DND-41 (cell line): ENCODE measurements at regions not wholly inside any gene's neighbourhood (a gene's known extent, or its start where the extent isn't known, plus 50 kb on each side); places are given as distances from the start of the nearest gene placed in this dataset.

Experiments used
- ATAC-seq: fragments of 200-7000 bp; cut with Tn5 transposase; 3 replicates; pipeline ENCODE4 v1.9.1; 2021; ENCODE audit warnings: low read depth; ENCODE audit not compliant: insufficient read depth
- DNase-seq: peaks from one replicate; pipeline ENCODE4 v3.0.0-alpha.2; 2020
- H2AFZ ChIP-seq: 2 replicates; pipeline ENCODE4 v1.6.0; 2012; ENCODE audit warnings: low read depth, low read length
- H3K27ac ChIP-seq: 2 replicates; pipeline ENCODE4 v1.5.1; 2012; ENCODE audit warnings: low read length, inconsistent platforms
- H3K27me3 ChIP-seq: fragments of 200-600 bp; sonication (generic); 2 replicates; pipeline ENCODE4 v1.6.0; 2012; ENCODE audit warnings: low read length, mild to moderate bottlenecking, inconsistent platforms; ENCODE audit not compliant: insufficient read depth, poor library complexity
- H3K36me3 ChIP-seq: 2 replicates; pipeline ENCODE4 v1.5.1; 2012; ENCODE audit warnings: low read length, inconsistent platforms; ENCODE audit not compliant: insufficient read depth
- H3K4me1 ChIP-seq: 2 replicates; pipeline ENCODE4 v1.5.1; 2012; ENCODE audit warnings: mild to moderate bottlenecking, low read length; ENCODE audit not compliant: insufficient read depth
- H3K4me2 ChIP-seq: 2 replicates; pipeline ENCODE4 v1.6.0; 2012; ENCODE audit warnings: mild to moderate bottlenecking, moderate library complexity, low read length, inconsistent platforms; ENCODE audit not compliant: insufficient read depth
- H3K4me3 ChIP-seq, 2 experiments: fragments of 200-600 bp in 1 of 2; shearing (Covaris generic) in 1 of 2; 2 replicates each; pipeline ENCODE4 v1.5.1; 2012 to 2016; ENCODE audit warnings: inconsistent platforms in 2 of 2, low read length in 2 of 2, mild to moderate bottlenecking in 2 of 2, low read depth in 1 of 2, moderate library complexity in 1 of 2
- H3K79me2 ChIP-seq: 2 replicates; pipeline ENCODE4 v1.6.0; 2012; ENCODE audit warnings: low read length, inconsistent platforms; ENCODE audit not compliant: insufficient read depth
- H3K9ac ChIP-seq: 2 replicates; pipeline ENCODE4 v1.6.0; 2012; ENCODE audit warnings: low read depth, mild to moderate bottlenecking, inconsistent platforms, low read length, moderate library complexity
- H3K9me3 ChIP-seq: 2 replicates; pipeline ENCODE4 v1.5.1; 2012; ENCODE audit warnings: low read length, moderate library complexity, mild to moderate bottlenecking, inconsistent platforms; ENCODE audit not compliant: insufficient read depth, severe bottlenecking
- H4K20me1 ChIP-seq: 2 replicates; pipeline ENCODE4 v1.6.0; 2012; ENCODE audit warnings: low read length; ENCODE audit not compliant: insufficient read depth
- EZH2 ChIP-seq: IDR thresholded peaks from 3 replicates; pipeline ENCODE4 v1.6.1; 2012; ENCODE audit warnings: borderline replicate concordance, low read depth, mild to moderate bottlenecking, moderate library complexity, low read length, inconsistent platforms; ENCODE audit not compliant: severe bottlenecking
- TF ChIP-seq, protein P1 (sequence below): IDR thresholded peaks from 2 replicates; pipeline ENCODE4 v1.5.1; 2012; ENCODE audit warnings: borderline replicate concordance, low read length, moderate library complexity, mild to moderate bottlenecking; ENCODE audit not compliant: poor library complexity, severe bottlenecking; ENCODE audit errors: extremely low read depth

DNA sequence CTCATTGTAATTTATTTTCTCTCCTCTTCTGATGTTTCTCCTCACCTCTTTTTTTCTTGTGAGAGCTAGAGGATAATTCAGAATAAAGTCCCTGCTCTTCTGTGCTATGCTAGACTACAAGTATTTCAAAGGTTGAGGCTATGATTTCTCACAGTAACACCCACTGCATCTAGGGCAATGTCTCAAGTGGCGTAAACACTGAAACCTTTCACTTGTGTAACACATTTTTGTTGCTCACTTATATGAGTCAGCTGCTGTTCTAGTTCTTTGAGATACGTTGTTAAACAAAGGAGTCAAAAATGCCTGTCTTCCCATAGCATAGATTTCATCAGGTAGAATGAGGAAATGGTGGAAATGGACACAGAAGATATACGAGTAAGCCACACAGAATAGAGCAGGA, 305.1 kb upstream of the PITRM1 start:
- Histone ChIP-seq H4K20me1 (no peaks in the 10 kb centered on the region), H3K27ac (no peak overlapping the region), H3K9ac (no peak overlapping the region), H2AFZ (no peak overlapping the region), H3K27me3 (no peaks in the 10 kb centered on the region), H3K4me3 (no peak overlapping the region), H3K36me3 (no peaks in the 10 kb centered on the region), H3K4me2 (no peak overlapping the region), H3K4me1 (peaks cover 9% of the 10 kb centered on the region), H3K9me3 (no peaks in the 10 kb centered on the region), H3K79me2 (no peaks in the 10 kb centered on the region)
- DNase-seq: no peak
- no peak for ATAC-seq
- TF ChIP-seq, protein P1, sequence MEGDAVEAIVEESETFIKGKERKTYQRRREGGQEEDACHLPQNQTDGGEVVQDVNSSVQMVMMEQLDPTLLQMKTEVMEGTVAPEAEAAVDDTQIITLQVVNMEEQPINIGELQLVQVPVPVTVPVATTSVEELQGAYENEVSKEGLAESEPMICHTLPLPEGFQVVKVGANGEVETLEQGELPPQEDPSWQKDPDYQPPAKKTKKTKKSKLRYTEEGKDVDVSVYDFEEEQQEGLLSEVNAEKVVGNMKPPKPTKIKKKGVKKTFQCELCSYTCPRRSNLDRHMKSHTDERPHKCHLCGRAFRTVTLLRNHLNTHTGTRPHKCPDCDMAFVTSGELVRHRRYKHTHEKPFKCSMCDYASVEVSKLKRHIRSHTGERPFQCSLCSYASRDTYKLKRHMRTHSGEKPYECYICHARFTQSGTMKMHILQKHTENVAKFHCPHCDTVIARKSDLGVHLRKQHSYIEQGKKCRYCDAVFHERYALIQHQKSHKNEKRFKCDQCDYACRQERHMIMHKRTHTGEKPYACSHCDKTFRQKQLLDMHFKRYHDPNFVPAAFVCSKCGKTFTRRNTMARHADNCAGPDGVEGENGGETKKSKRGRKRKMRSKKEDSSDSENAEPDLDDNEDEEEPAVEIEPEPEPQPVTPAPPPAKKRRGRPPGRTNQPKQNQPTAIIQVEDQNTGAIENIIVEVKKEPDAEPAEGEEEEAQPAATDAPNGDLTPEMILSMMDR: no peak
- TF ChIP-seq EZH2: no peak

DNA sequence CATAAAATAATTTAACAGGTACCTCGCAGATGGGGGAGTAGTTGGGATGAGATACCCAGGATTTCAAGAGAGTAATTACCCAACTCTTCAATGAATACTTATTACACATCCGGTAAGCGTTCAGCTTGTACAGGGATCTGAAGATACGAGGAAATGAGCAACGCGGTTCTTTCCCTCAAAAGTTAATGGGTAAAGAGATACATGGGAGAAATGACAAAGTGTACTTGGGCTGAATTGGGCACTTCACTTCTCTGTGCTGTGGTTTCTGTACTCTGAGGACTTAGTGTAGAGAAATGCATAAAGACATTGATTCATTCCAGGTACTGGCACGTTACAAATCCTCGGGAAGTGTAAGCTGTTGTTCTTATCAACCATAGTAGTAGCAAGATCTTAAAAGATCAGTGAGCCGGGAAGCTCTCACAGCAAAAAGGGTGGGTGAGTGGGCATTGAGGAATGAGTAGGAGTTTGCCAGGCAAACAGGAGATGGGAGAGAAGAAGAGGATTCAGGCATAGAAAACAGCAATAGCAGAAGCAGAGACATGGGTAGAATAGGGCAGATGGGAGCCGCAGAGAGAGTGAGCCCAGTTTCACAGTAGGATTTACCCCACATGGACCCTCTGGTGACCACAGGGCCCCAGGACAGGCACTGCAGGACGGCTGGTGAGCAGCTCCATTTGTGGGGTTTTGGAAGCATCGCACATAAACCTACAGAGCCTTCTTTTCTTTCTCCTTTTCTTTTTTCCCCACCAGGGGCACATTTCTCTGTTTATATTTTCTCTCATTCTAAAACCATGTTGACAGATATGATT, 304.3 kb upstream of the PITRM1 start:
- H3K27ac ChIP-seq: no peak overlapping the region
- H3K4me3 ChIP-seq: no peak overlapping the region

DNA sequence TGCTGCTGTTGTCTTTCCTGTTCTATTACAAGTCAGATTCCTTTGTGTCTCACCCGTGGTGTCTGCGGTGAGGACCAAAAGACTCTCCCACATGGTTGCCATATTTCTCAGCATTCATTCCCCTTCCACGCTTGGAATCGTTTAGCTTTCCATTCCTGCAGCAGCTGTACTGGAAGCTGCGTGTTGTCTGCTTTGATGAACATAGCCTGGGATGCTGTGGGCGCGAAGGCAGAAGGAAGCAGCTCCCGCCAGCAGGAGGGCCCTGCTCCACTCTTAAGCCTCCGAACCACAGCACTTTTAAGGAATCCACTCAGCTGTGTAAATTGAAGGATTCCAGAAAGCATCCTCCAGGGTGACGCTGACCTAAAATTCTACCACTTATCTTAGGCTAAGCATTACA, 303.6 kb upstream of the PITRM1 start:
- H4K20me1 ChIP-seq: no peaks in the 10 kb centered on the region
- peaks cover 8% of the 10 kb centered on the region for H3K4me1 ChIP-seq
- H3K4me3 ChIP-seq: no peak overlapping the region
- H3K27ac ChIP-seq: no peak overlapping the region
- TF ChIP-seq, protein P1: no peak
- TF ChIP-seq EZH2: no peak
- ATAC-seq: no peak
- no peaks in the 10 kb centered on the region for H3K27me3 ChIP-seq
- no peaks in the 10 kb centered on the region for H3K9me3 ChIP-seq
- H3K4me2 ChIP-seq: no peak overlapping the region
- DNase-seq: no peak
- H3K9ac ChIP-seq: no peak overlapping the region
- H3K36me3 ChIP-seq: no peaks in the 10 kb centered on the region
- H2AFZ ChIP-seq: no peak overlapping the region
- H3K79me2 ChIP-seq: no peaks in the 10 kb centered on the region

More for the DNA sequence above, 304.3 kb upstream of the PITRM1 start:
- ATAC-seq: no peak
- Histone ChIP-seq H4K20me1 (no peaks in the 10 kb centered on the region), H3K4me2 (no peak overlapping the region), H3K9ac (no peak overlapping the region), H3K9me3 (no peaks in the 10 kb centered on the region), H2AFZ (no peak overlapping the region), H3K4me1 (peaks cover 8% of the 10 kb centered on the region), H3K27me3 (no peaks in the 10 kb centered on the region), H3K36me3 (no peaks in the 10 kb centered on the region), H3K79me2 (no peaks in the 10 kb centered on the region)
- no peak for TF ChIP-seq EZH2
- TF ChIP-seq, protein P1: no peak
- DNase-seq: no peak

DNA sequence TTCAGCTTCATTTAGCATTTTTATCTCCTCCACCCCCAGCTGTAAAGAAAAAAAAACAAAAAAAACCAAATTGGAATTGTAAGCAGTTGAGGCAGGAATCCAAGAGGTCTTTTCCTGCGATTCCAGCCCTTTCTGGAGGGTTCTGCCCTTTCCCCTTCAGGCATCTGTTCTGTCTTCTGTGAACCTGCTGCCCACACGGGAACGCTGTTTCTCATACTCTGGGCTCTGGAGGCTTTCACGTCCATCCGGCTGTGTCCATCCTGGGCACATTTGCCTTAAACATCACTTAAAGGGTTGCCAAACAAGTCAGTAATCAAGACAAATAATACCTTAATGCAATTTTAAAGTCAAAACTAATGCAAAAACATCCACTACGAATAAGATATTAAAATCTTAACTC, 302.8 kb upstream of the PITRM1 start:
- ATAC-seq (no peak), DNase-seq (no peak)
- no peaks in the 10 kb centered on the region for H3K36me3 ChIP-seq
- no peaks in the 10 kb centered on the region for H3K9me3 ChIP-seq
- H2AFZ ChIP-seq: no peak overlapping the region
- no peak overlapping the region for H3K4me3 ChIP-seq
- H3K9ac ChIP-seq: no peak overlapping the region
- no peaks in the 10 kb centered on the region for H3K79me2 ChIP-seq
- peaks cover 8% of the 10 kb centered on the region for H3K4me1 ChIP-seq
- no peak overlapping the region for H3K4me2 ChIP-seq
- TF ChIP-seq, protein P1: no peak
- no peak for TF ChIP-seq EZH2
- H3K27ac ChIP-seq: no peak overlapping the region
- H4K20me1 ChIP-seq: no peaks in the 10 kb centered on the region
- no peaks in the 10 kb centered on the region for H3K27me3 ChIP-seq
